AG10803 (cell line): ENCODE measurements at regions not wholly inside any gene's neighbourhood (a gene's known extent, or its start where the extent isn't known, plus 50 kb on each side); places are given as distances from the start of the nearest gene placed in this dataset.

Source experiments
- DNase-seq: peaks from one replicate; pipeline ENCODE4 v3.0.0; 2010; ENCODE audit warnings: low read depth
- H3K4me3 ChIP-seq: 2 replicates; pipeline ENCODE4 v1.5.1; 2011; ENCODE audit warnings: mild to moderate bottlenecking, low read length, control low read depth
- CTCF ChIP-seq: conservative IDR thresholded peaks from 2 replicates; pipeline ENCODE4 v1.5.1; 2011; ENCODE audit warnings: mild to moderate bottlenecking, low read length, control low read depth, inconsistent platforms

GRCh38 chr14:95008445-95009217, 148.7 kb downstream of the DICER1 start:
- DNase-seq: no peak
- no peak for TF ChIP-seq CTCF
- H3K4me3 ChIP-seq: no peak overlapping the region

- TF ChIP-seq CTCF: no peak
- no peak overlapping the region for H3K4me3 ChIP-seq
- DNase-seq: no peak
These were observed 149.4 kb downstream of the DICER1 start for GRCh38 chr14:95007921-95008320.

GRCh38 chr14:95006479-95006878, 150.8 kb downstream of the DICER1 start:
- H3K4me3 ChIP-seq: no peak overlapping the region
- no peak for TF ChIP-seq CTCF
- no peak for DNase-seq

- DNase-seq: no peak
- TF ChIP-seq CTCF: no peak
- no peak overlapping the region for H3K4me3 ChIP-seq
These were observed 151.3 kb downstream of the DICER1 start for GRCh38 chr14:95006051-95006450.

GRCh38 chr14:95003099-95003960, 154.0 kb downstream of the DICER1 start:
- H3K4me3 ChIP-seq: no peak overlapping the region
- no peak for TF ChIP-seq CTCF
- no peak for DNase-seq

GRCh38 chr14:94998685-94999084, 158.6 kb downstream of the DICER1 start:
- no peak for DNase-seq
- H3K4me3 ChIP-seq: no peak overlapping the region
- TF ChIP-seq CTCF: no peak
